Epidermal melanocyte (primary cell): ENCODE measurements at regions not wholly inside any gene's neighbourhood (a gene's known extent, or its start where the extent isn't known, plus 50 kb on each side); places are given as distances from the start of the nearest gene placed in this dataset.

Experiments used
- DNase-seq: peaks from one replicate; pipeline ENCODE4 v3.0.0; 2011; ENCODE audit warnings: low spot score; ENCODE audit not compliant: insufficient read length

- no peak for DNase-seq
These were observed 73.1 kb downstream of the MYCN start for GRCh38 chr2:16013359-16013911.

DNA sequence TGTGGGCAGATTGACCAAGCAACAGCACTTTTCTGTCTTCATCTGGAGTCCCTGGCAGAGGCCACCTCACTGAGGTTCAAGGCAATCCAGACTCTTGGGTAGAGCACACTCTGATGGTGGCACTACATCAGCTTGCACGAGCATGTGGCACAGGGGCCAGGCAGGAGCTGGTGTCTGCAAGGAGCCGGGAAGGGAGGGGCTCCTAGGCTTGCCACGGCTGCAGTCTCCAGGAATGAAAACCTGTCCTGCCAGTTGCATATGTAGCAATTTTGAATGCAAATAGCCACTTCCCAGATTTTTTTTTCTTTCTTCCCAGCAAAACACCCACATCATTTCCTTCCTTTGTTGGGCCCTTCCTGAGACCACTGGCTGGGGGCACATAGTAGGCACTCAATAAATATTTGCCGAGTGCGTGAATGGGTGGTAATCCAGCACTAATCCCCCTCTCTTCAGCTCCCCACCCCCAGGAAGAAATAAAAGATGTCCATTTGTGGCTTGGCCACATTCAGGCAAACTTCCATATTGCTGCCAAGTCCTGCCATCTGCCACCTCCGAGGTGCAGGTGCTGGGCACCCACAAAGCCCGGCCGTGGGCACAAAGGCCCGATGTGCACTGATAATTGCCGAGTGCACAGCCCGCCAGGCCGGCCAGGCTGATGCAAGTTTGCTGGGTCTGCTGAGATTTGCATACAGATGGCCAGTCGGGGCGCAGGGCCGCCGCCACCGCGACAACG lies 72.4 kb downstream of the MYCN start:
- no peak for DNase-seq

DNA sequence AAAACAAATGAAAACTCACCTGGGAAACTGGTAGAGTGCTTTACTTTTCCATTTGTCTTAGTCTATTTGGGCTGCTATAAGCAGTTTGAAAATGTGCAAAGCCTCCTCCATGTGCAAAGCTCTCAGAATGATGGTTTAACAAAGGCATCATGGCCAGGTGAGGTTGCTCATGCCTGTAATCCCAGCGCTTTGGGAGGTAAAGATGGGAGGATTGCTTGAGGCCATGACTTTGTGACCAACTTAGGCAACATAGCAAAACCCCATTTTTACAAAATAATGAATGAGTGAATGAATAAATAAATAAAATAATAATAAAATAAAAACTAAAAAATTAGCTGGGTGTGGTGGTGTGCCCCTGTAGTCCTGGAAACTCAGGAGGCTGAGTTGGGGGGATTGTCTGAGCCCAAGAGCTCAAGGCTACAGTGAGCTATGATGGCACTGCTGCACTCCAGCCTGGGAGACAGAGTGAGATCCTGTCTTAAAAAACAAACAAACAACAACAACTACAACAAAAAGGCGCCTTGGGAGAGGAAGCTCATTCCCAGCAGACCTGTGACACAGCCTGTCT lies 71.8 kb downstream of the MYCN start:
- no peak for DNase-seq

- DNase-seq = no peak
These were observed 71.2 kb downstream of the MYCN start for GRCh38 chr2:16011621-16011960.

DNA sequence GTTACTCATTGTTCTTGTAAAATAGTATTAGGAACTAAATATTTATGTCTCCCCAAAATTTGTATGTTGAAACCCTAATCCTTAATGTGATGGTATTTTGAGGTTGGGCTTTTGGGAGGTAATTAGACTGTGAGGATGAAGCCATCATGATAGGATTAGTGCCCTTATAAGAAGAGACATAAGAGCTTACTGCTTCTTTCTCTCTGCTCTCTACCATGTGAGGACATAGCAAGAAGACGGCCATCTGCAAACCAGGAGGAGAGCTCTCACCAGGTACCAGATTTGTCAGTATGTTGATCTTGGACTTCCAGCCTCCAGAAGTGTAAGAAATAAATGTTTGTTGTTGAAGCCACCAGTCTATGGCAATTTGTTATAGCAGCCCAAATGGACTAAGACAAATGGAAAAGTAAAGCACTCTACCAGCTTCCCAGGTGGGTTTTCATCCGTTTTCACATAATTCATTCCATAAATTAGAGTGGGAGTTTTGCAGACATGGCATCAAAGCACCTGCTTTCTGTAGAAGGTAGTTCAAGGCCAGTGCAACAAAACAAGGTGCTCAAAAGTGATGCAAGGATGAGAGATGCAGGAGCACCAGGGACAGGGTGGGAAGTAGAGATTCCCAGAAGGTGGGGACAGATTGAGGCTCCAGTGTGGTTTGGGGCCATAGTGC lies 70.7 kb downstream of the MYCN start:
- DNase-seq = no peak

GRCh38 chr2:16010011-16010410 lies 69.7 kb downstream of the MYCN start:
- no peak for DNase-seq

DNA sequence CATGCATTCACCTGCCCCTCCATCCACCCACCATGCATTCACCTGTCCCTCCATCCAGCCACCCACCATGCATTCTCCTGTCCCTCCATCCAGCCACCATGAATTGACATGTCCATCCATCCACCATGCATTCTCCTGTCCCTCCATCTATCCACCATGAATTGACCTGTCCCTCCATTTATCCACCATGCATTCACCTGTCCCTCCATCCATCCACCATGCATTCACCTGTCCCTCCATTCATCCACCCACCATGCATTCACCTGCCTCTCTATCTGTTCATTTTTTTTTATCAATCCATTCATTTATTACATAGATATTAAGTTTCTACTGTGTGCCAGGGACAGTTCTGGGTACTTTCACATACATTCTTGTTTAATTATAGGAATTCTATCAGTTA lies 69.2 kb downstream of the MYCN start:
- no peak for DNase-seq

- no peak for DNase-seq
These were observed 68.5 kb downstream of the MYCN start for GRCh38 chr2:16008856-16009255.

DNA sequence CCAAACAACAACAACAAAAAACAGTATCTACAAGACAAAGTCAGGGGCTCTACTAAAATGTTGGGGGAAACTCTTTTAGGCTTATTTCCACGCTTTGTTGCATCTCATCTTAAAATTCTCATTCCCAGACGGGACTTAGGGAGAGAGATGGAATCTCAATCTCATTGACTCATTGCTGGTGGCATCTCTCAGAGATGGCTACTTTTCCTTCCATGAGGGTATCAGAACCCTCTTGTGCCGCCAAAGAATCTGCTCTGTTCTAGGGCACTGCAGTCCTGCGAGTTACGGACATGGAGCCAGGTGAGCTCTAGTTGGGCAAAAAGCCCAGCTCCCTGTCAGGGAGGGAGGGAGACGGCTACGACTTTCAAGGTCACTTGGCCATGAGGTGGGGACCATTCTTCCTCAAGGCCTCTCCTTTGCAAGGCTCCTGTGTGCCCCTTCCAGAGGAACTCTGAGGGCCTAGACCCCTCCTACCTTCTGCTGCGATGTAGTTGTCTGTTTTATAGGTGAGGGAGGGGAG lies 68.0 kb downstream of the MYCN start:
- no peak for DNase-seq

DNA sequence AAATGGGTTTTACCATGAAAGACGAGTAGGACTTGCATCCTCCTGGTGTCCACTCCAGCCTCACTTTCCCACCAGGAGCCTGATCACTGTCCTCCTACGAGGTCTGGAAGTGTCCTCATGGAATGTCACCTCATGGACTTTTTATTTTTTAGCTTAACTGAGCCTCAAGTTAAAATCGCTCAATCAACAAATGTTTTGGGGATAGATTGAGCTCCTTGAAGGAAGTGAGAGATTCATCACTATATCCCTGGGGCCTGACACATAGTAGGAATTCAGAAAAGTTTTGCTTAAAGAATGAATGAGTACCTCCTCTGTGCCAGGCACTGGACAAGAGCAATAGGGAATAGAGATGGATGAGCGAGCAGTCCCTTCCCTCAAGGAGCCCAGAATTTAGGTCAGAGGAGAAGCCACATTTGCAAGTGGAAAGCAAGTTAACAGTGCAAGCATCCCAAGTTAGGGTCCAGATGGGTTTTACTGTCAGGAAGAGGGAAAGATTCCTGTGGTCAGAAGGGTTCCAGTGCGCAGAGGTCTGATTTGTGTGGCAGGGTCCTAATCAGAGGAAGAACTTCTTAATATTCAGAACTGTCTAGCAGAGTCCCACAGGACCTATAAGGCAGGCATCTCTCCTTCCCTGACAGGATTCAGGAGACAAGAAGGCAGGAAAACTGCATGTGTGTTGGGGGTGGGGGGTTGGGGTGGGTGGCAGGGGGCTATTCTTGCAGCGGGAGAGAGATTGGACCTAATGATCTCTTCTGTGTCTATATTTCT lies 67.0 kb downstream of the MYCN start:
- DNase-seq = no peak

DNA sequence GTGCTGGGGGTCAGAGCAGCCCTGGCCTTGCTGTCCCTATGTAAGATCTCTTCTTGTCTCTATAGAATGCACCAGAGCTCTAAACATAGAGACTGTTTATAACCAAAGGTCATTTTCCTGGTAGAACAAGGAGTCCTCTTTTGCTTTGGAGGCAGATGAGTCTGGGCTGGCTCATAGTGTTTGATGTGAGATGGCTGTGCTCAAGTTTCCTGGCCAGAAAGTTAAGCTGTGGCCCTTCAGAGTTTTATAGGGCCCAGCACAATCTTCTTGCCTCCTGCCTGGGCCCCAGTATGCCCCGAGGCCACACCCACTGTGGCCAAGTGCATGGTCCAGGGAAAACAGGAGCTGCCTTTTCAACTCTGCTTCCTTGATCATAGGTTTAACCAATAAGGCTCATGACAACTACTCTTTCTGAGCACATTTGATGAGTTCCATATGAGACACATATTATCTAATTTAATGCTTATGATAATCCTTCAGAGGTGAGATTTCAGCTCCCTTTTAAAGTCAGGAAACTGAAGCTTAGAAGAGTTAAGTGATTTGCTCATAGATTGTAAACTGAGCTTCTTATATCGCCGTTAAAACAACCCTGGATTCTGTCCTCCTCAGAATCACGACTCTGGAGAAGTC lies 66.3 kb downstream of the MYCN start:
- DNase-seq = no peak

- no peak for DNase-seq
These were observed 65.6 kb downstream of the MYCN start for GRCh38 chr2:16005816-16006536.

DNA sequence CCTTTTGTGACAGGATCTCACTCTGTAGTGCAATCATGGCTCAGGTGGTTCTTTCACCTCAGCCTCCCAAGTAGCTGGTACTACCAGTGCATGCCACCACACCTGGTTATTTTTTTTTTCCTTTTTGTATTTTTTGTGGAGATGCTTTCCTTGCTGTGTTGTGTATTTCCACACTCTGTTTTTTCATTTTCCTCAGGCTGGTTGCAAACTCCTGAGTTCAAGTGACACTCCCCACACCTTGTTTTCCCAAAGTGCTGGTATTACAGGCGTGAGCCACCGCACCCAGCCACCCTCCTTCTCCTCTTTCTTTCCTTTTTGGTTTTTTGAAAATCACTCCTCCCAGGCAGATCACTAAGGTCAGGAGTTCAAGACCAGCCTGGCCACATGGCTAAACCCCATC lies 65.0 kb downstream of the MYCN start:
- no peak for DNase-seq

DNA sequence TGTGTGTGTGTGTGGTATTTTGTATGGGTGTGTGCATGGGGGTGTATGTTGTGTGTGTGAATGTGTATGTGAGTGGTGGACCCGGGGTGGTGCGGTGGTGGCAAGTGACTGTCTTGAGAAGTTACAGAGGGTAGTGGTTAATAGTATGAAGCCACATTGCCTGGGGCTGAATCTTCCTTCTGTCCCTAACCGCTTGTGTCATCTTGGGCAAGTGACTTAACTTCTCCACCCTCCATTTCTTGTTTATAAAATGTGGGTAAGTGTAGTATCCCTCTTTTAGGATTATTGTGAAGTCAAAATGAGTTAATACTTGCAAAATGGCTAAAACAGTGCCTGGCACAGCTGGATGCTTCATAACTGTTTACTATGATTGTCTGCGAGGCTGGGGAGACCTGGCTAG lies 63.5 kb downstream of the MYCN start:
- no peak for DNase-seq

DNA sequence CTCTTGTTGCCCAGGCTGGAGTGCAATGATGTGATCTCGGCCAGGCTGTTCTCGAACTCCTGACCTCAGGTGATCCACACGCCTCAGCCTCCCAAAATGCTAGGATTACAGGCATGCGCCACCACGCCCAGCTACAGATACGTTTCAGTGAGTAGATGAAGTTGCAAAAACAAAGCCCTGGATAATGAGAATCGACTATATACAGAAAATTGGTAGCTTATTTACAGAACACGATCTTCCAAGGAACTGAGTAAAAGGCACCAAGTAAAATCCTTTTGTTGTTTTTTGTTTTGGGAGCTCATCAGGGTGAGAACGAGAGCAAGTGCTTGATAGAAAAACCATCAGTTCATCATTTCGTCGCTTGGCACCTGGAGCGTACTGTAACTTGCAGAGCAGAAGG lies 62.8 kb downstream of the MYCN start:
- no peak for DNase-seq

DNA sequence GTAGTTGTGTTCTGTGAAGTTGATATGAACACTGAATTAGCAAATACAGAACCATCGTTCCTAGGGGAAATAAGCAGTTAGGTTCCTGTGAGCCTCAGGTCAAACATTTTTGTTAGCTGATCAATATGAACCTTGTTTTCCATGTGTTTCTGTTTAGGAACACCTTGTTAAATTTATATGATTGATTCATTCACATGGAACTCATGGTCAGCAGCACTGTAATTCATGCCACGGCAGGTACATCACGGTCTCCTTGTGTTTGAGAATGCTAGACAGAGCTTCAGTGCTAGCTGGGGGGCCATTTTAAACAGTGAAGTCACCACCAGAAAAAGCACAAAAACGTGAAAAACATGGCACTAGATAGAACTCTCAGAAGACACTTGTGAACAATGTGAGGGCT lies 62.2 kb downstream of the MYCN start:
- DNase-seq = no peak

GRCh38 chr2:16002144-16002543 lies 61.8 kb downstream of the MYCN start:
- no peak for DNase-seq

GRCh38 chr2:16000642-16001041 lies 60.3 kb downstream of the MYCN start:
- no peak for DNase-seq

GRCh38 chr2:15999596-16000469 lies 59.5 kb downstream of the MYCN start:
- no peak for DNase-seq
